H1 (cell line): ENCODE measurements at regions not wholly inside any gene's neighbourhood (a gene's known extent, or its start where the extent isn't known, plus 50 kb on each side); places are given as distances from the start of the nearest gene placed in this dataset.

Source experiments
- ATF3 ChIP-seq: IDR thresholded peaks from 2 replicates; pipeline ENCODE4 v1.6.1; 2011; ENCODE audit warnings: low read depth, mild to moderate bottlenecking, low read length; ENCODE audit not compliant: insufficient read depth
- CEBPB ChIP-seq: IDR thresholded peaks from 2 replicates; pipeline ENCODE4 v1.6.1; 2012; ENCODE audit warnings: low read depth, low read length
- CREB1 ChIP-seq: IDR thresholded peaks from 2 replicates; pipeline ENCODE4 v1.6.1; 2012; ENCODE audit warnings: inconsistent platforms
- CTCF ChIP-seq, 3 experiments: IDR thresholded peaks; 1 replicate in 2 of 3; 2 replicates in 1 of 3; pipeline versions ENCODE4 v1.5.1 to v1.6.1; 2011; ENCODE audit warnings: low read length in 3 of 3, mild to moderate bottlenecking in 3 of 3, inconsistent platforms in 2 of 3, low read depth in 1 of 3, moderate library complexity in 1 of 3; ENCODE audit not compliant: insufficient read depth in 1 of 3; ENCODE audit errors: control extremely low read depth in 1 of 3
- HDAC6 ChIP-seq: IDR thresholded peaks from one replicate; pipeline ENCODE4 v1.7.1; 2012; ENCODE audit warnings: low read depth, mild to moderate bottlenecking, inconsistent platforms, low read length, moderate library complexity
- MAFK ChIP-seq: IDR thresholded peaks from 2 replicates; pipeline ENCODE4 v1.6.1; 2012; ENCODE audit warnings: low read depth, mild to moderate bottlenecking, improper control_type of control experiment, low read length
- NANOG ChIP-seq: IDR thresholded peaks from 2 replicates; pipeline ENCODE4 v1.6.1; 2011; ENCODE audit warnings: low read length, low read depth, mild to moderate bottlenecking, inconsistent platforms; ENCODE audit not compliant: insufficient read depth, poor library complexity, severe bottlenecking
- NRF1 ChIP-seq: IDR thresholded peaks from 2 replicates; pipeline ENCODE4 v1.6.1; 2011; ENCODE audit warnings: mild to moderate bottlenecking, low read depth, low read length, improper control_type of control experiment
- POLR2AphosphoS5 ChIP-seq: IDR thresholded peaks from 2 replicates; pipeline ENCODE4 v1.6.1; 2011; ENCODE audit warnings: low read depth, low read length
- RAD21 ChIP-seq, 2 experiments: IDR thresholded peaks in 1 of 2; conservative IDR thresholded peaks in 1 of 2; 2 replicates each; pipeline ENCODE4 v1.6.1; 2011; ENCODE audit warnings: low read depth in 2 of 2, low read length in 2 of 2, improper control_type of control experiment in 1 of 2, inconsistent platforms in 1 of 2, mild to moderate bottlenecking in 1 of 2, moderate library complexity in 1 of 2
- RXRA ChIP-seq: IDR thresholded peaks from 2 replicates; pipeline ENCODE4 v1.6.1; 2011; ENCODE audit warnings: low read depth, mild to moderate bottlenecking, low read length, moderate library complexity; ENCODE audit not compliant: insufficient read depth
- TBP ChIP-seq: IDR thresholded peaks from 2 replicates; pipeline ENCODE4 v1.6.1; 2011; ENCODE audit warnings: low read depth, low read length, improper control_type of control experiment
- USF2 ChIP-seq: IDR thresholded peaks from 2 replicates; pipeline ENCODE4 v1.6.1; 2011; ENCODE audit warnings: low read length, improper control_type of control experiment
- ZNF274 ChIP-seq: IDR thresholded peaks from 2 replicates; pipeline ENCODE4 v1.7.0; 2012; ENCODE audit warnings: low read length, borderline replicate concordance; ENCODE audit errors: extremely low read depth

- TF ChIP-seq TBP: no peak
- TF ChIP-seq MAFK: no peak
- TF ChIP-seq RAD21 (IDR thresholded peaks at IDR 0.05 in 1 of 2, conservative IDR thresholded peaks at IDR 0.05 in 1 of 2; ENCODE audit: low read depth in 2 of 2, low read length in 2 of 2): no peak
- no peak for TF ChIP-seq CREB1
- TF ChIP-seq CEBPB: no peak
- no peak for TF ChIP-seq USF2
- TF ChIP-seq POLR2AphosphoS5: no peak
- TF ChIP-seq CTCF (IDR thresholded peaks at IDR 0.05; ENCODE audit: control extremely low read depth in 1 of 3, insufficient read depth in 1 of 3, low read depth in 1 of 3, low read length in 3 of 3): no peak
- TF ChIP-seq NANOG: no peak
- TF ChIP-seq ZNF274: no peak
- no peak for TF ChIP-seq NRF1
- no peak for TF ChIP-seq RXRA
- TF ChIP-seq ATF3: no peak
- no peak for TF ChIP-seq HDAC6
Observed at GRCh38 chr12:105834496-105834895, 304.3 kb downstream of the NUAK1 start.
